GM18498 (cell line): ENCODE measurements at regions not wholly inside any gene's neighbourhood (a gene's known extent, or its start where the extent isn't known, plus 50 kb on each side); places are given as distances from the start of the nearest gene placed in this dataset.
"Not testable (repeated sequence)": the region's sequence is repeated elsewhere in the genome, so short reads cannot be mapped to it uniquely, and the experiment has no call there.

Source experiments
- ATAC-seq: cut with Tn5 transposase; IDR thresholded peaks from one replicate; pipeline ENCODE4 v1.9.1; 2021; ENCODE audit warnings: mild to moderate bottlenecking, moderate library complexity; ENCODE audit not compliant: unreplicated experiment

- no peak for ATAC-seq
These were observed 438.9 kb upstream of the EPHA7 start for GRCh38 chr6:93858213-93858612.

GRCh38 chr6:93849857-93850256 lies 430.5 kb upstream of the EPHA7 start:
- no peak for ATAC-seq

- no peak for ATAC-seq
These were observed 428.8 kb upstream of the EPHA7 start for GRCh38 chr6:93848031-93848742.

GRCh38 chr6:93842178-93842577 lies 422.8 kb upstream of the EPHA7 start:
- no peak for ATAC-seq

- not testable (repeated sequence) for ATAC-seq
These were observed 416.2 kb upstream of the EPHA7 start for GRCh38 chr6:93835451-93836145.

- not testable (repeated sequence) for ATAC-seq
These were observed 415.7 kb upstream of the EPHA7 start for GRCh38 chr6:93835026-93835425.

- not testable (repeated sequence) for ATAC-seq
These were observed 414.0 kb upstream of the EPHA7 start for GRCh38 chr6:93833326-93833725.

- ATAC-seq: not testable (repeated sequence)
These were observed 410.4 kb upstream of the EPHA7 start for GRCh38 chr6:93829757-93830156.

GRCh38 chr6:93829009-93829408 lies 409.6 kb upstream of the EPHA7 start:
- ATAC-seq: no peak

GRCh38 chr6:93828553-93828952 lies 409.2 kb upstream of the EPHA7 start:
- no peak for ATAC-seq

- ATAC-seq: no peak
These were observed 408.4 kb upstream of the EPHA7 start for GRCh38 chr6:93827728-93828127.

- ATAC-seq: no peak
These were observed 406.6 kb upstream of the EPHA7 start for GRCh38 chr6:93825950-93826349.

GRCh38 chr6:93823489-93823888 lies 404.1 kb upstream of the EPHA7 start:
- ATAC-seq: no peak

- ATAC-seq: no peak
These were observed 403.3 kb upstream of the EPHA7 start for GRCh38 chr6:93822434-93823265.

- ATAC-seq: no peak
These were observed 402.6 kb upstream of the EPHA7 start for GRCh38 chr6:93821953-93822352.

- ATAC-seq: no peak
These were observed 401.2 kb upstream of the EPHA7 start for GRCh38 chr6:93820465-93821082.

- no peak for ATAC-seq
These were observed 399.8 kb upstream of the EPHA7 start for GRCh38 chr6:93819189-93819588.

- ATAC-seq: no peak
These were observed 398.6 kb upstream of the EPHA7 start for GRCh38 chr6:93817937-93818336.

GRCh38 chr6:93806409-93807270 lies 387.3 kb upstream of the EPHA7 start:
- ATAC-seq: no peak
